HCT116 (cell line): ENCODE measurements at regions not wholly inside any gene's neighbourhood (a gene's known extent, or its start where the extent isn't known, plus 50 kb on each side); places are given as distances from the start of the nearest gene placed in this dataset.

Source experiments
- ATAC-seq: fragments of 200-7000 bp; cut with Tn5 transposase; 2 replicates; pipeline ENCODE4 v1.9.1; 2020; ENCODE audit warnings: mild to moderate bottlenecking, moderate library complexity
- BruUV-seq: library from RNA; stranded (reverse); fragments of 400-500 nt; replicated peaks from 2 replicates; lab custom pipeline; 2021; lab: Mats Ljungman, UMichigan
- CTCF ChIA-PET: fragments of 300-600 bp; sonication (Branson Sonifier 250); formaldehyde crosslinking; loops from one replicate; lab custom pipeline; 2021; ENCODE audit warnings: antibody characterized with exemption; lab: Charles Lee
- POLR2A ChIA-PET: fragments of 300-600, 350-600 bp; sonication (Branson Sonifier 250); formaldehyde crosslinking; loops from one replicate; lab custom pipeline; 2021; ENCODE audit warnings: antibody characterized with exemption; lab: Charles Lee
- RAD21 ChIA-PET, 2 experiments: fragments of 300-600 bp; sonication (Branson Sonifier 250); formaldehyde crosslinking; loops; one replicate each; lab custom pipeline; 2023; ENCODE audit warnings: low total read pairs in 2 of 2; ENCODE audit not compliant: uncharacterized antibody in 2 of 2, unreplicated experiment in 2 of 2, low non-redundant PET in 1 of 2; lab: Charles Lee
- DNase-seq: peaks from one replicate; pipeline ENCODE4 v3.0.0-alpha.2; 2010; ENCODE audit warnings: low read depth, low spot score
- H2AFZ ChIP-seq: fragments of 200-600 bp; shearing (Covaris generic), sonication (generic); 2 replicates; pipeline ENCODE4 v1.6.1; 2017; ENCODE audit warnings: low read depth, mixed run types, mixed read lengths, antibody characterized with exemption, low read length; ENCODE audit not compliant: poor library complexity, severe bottlenecking
- H3K27ac ChIP-seq: 2 replicates; pipeline ENCODE4 v1.5.1; 2012; ENCODE audit warnings: low read depth, low read length
- H3K27me3 ChIP-seq: fragments of 200-600 bp; sonication (generic); 2 replicates; pipeline ENCODE4 v1.6.1; 2016; ENCODE audit warnings: mixed run types, low read length, mixed read lengths; ENCODE audit not compliant: insufficient read depth
- H3K36me3 ChIP-seq, 2 experiments: fragments of 200-500 bp in 1 of 2; fragments of 200-600 bp in 1 of 2; sonication (Bioruptor generic) in 1 of 2; sonication (generic) in 1 of 2; 2 replicates each; pipeline versions ENCODE4 v1.5.1 to v1.6.1; 2014 to 2016; ENCODE audit warnings: low read length in 2 of 2, inconsistent platforms in 1 of 2, mixed read lengths in 1 of 2, mixed run types in 1 of 2; ENCODE audit not compliant: insufficient read depth in 2 of 2, control insufficient read depth in 1 of 2
- H3K4me1 ChIP-seq, 2 experiments: fragments of 200-600 bp in 1 of 2; sonication (generic) in 1 of 2; 2 replicates each; pipeline versions ENCODE4 v1.5.1 to v1.6.1; 2012 to 2017; ENCODE audit warnings: low read length in 2 of 2, inconsistent platforms in 1 of 2, mild to moderate bottlenecking in 1 of 2, mixed read lengths in 1 of 2, mixed run types in 1 of 2, moderate library complexity in 1 of 2; ENCODE audit not compliant: insufficient read depth in 2 of 2, control insufficient read depth in 1 of 2
- H3K4me2 ChIP-seq: fragments of 200-600 bp; sonication (generic); 2 replicates; pipeline ENCODE4 v1.6.1; 2017; ENCODE audit warnings: mixed run types, low read length, mixed read lengths
- H3K4me3 ChIP-seq, 2 experiments: fragments of 200-600 bp in 1 of 2; sonication (generic) in 1 of 2; replicated peaks in 1 of 2; 2 replicates each; pipeline ENCODE4 v1.5.1; 2011 to 2016; ENCODE audit warnings: low read length in 2 of 2, control low read depth in 1 of 2, low read depth in 1 of 2, mild to moderate bottlenecking in 1 of 2, mixed read lengths in 1 of 2, mixed run types in 1 of 2
- H3K79me2 ChIP-seq: fragments of 200-600 bp; sonication (generic); 2 replicates; pipeline ENCODE4 v1.6.1; 2017; ENCODE audit warnings: mild to moderate bottlenecking, mixed run types, low read length, moderate library complexity, mixed read lengths; ENCODE audit not compliant: insufficient read depth
- H3K9ac ChIP-seq: fragments of 200-600 bp; sonication (generic); 2 replicates; pipeline ENCODE4 v1.6.1; 2016; ENCODE audit warnings: low read length, mixed read lengths
- H3K9me2 ChIP-seq: fragments of 200-600 bp; sonication (generic), shearing (Covaris generic); 2 replicates; pipeline ENCODE4 v1.6.1; 2017; ENCODE audit warnings: mixed run types, mild to moderate bottlenecking, moderate library complexity; ENCODE audit not compliant: insufficient read depth
- H3K9me3 ChIP-seq, 2 experiments: fragments of 200-500 bp in 1 of 2; fragments of 200-600 bp in 1 of 2; sonication (Bioruptor generic) in 1 of 2; sonication (generic) in 1 of 2; 2 replicates each; pipeline ENCODE4 v1.6.1; 2014 to 2017; ENCODE audit warnings: low read length in 2 of 2, mixed read lengths in 2 of 2, inconsistent platforms in 1 of 2, low read depth in 1 of 2, mild to moderate bottlenecking in 1 of 2, mixed run types in 1 of 2, moderate library complexity in 1 of 2; ENCODE audit not compliant: control insufficient read depth in 1 of 2, insufficient read depth in 1 of 2
- H4K20me1 ChIP-seq: fragments of 200-600 bp; sonication (generic), shearing (Covaris generic); 2 replicates; pipeline ENCODE4 v1.6.1; 2017; ENCODE audit warnings: mixed run types, mild to moderate bottlenecking, moderate library complexity; ENCODE audit not compliant: insufficient read depth
- CBX3 ChIP-seq: IDR thresholded peaks from 2 replicates; pipeline ENCODE4 v1.6.1; 2012; ENCODE audit warnings: low read depth
- EGR1 ChIP-seq: IDR thresholded peaks from 2 replicates; pipeline ENCODE4 v1.6.1; 2012; ENCODE audit warnings: low read depth
- ELF1 ChIP-seq: IDR thresholded peaks from 2 replicates; pipeline ENCODE4 v1.6.1; 2012; ENCODE audit warnings: low read depth, borderline replicate concordance
- EZH2 ChIP-seq: fragments of 200-600 bp; sonication (generic); IDR thresholded peaks from 2 replicates; pipeline ENCODE4 v1.6.1; 2017; ENCODE audit warnings: antibody characterized with exemption, mixed run types
- FOSL1 ChIP-seq: IDR thresholded peaks from 2 replicates; pipeline ENCODE4 v1.6.1; 2012; ENCODE audit warnings: low read depth
- JUND ChIP-seq: IDR thresholded peaks from 2 replicates; pipeline ENCODE4 v1.6.1; 2012
- MAX ChIP-seq: IDR thresholded peaks from 2 replicates; pipeline ENCODE4 v1.6.1; 2012
- POLR2A ChIP-seq: IDR thresholded peaks from 2 replicates; pipeline ENCODE4 v1.7.0; 2011; ENCODE audit warnings: borderline replicate concordance; ENCODE audit not compliant: insufficient read depth, insufficient read length; ENCODE audit errors: extremely low read depth
- REST ChIP-seq: IDR thresholded peaks from 2 replicates; pipeline ENCODE4 v1.6.1; 2012; ENCODE audit warnings: low read depth
- SP1 ChIP-seq: IDR thresholded peaks from 2 replicates; pipeline ENCODE4 v1.6.1; 2012; ENCODE audit warnings: low read depth
- YY1 ChIP-seq: IDR thresholded peaks from 2 replicates; pipeline ENCODE4 v1.6.1; 2011; ENCODE audit warnings: low read length, low read depth, moderate library complexity, mild to moderate bottlenecking; ENCODE audit not compliant: insufficient replicate concordance; ENCODE audit errors: extremely low read depth
- ZBTB33 ChIP-seq: IDR thresholded peaks from 2 replicates; pipeline ENCODE4 v1.6.1; 2011; ENCODE audit warnings: mild to moderate bottlenecking, low read length, moderate library complexity; ENCODE audit not compliant: insufficient replicate concordance; ENCODE audit errors: extremely low read depth
- ZFX ChIP-seq: fragments of 450-650 bp; IDR thresholded peaks from 2 replicates; pipeline ENCODE4 v1.6.1; 2017
- ZNF274 ChIP-seq: fragments of 200-500 bp; sonication (Bioruptor generic); IDR thresholded peaks from 2 replicates; pipeline ENCODE4 v1.6.1; 2014; ENCODE audit warnings: mild to moderate bottlenecking, low read depth, low read length, inconsistent platforms
- intact Hi-C: fragments of 100-400 bp; cut with micrococcal nuclease; formaldehyde crosslinking; loops from 2 replicates; pipeline ENCODE4 v1.10.0; 2022

- H3K36me3 ChIP-seq = no peaks in the 10 kb centered on the region
- BruUV-seq = no TSS peak
- POLR2A ChIA-PET = no interaction called here
- H3K79me2 ChIP-seq = no peaks in the 10 kb centered on the region
- intact Hi-C loops = no loop called here
- no peak overlapping the region for H3K4me2 ChIP-seq
- peaks cover 0 to 9% of the 10 kb centered on the region in 2 experiments; a peak in 2 of 4 replicates for H3K9me3 ChIP-seq
- H3K27ac ChIP-seq = no peak overlapping the region
- RAD21 ChIA-PET = no interaction called here
- TF ChIP-seq EGR1 = no peak
- TF ChIP-seq YY1 = no peak
- no peak for TF ChIP-seq ZNF274
- TF ChIP-seq EZH2 = no peak
- TF ChIP-seq JUND = no peak
- TF ChIP-seq ELF1 = no peak
- ATAC-seq = no peak
- H4K20me1 ChIP-seq = no peaks in the 10 kb centered on the region
- no peak overlapping the region for H2AFZ ChIP-seq
- no peak for DNase-seq
- no peak overlapping the region for H3K4me3 ChIP-seq
- no peaks in the 10 kb centered on the region for H3K4me1 ChIP-seq
- CTCF ChIA-PET = no interaction called here
- no peaks in the 10 kb centered on the region for H3K9me2 ChIP-seq
- no peaks in the 10 kb centered on the region for H3K27me3 ChIP-seq
- H3K9ac ChIP-seq = no peak overlapping the region
These were observed 1720.2 kb downstream of the MRPL39 start for GRCh38 chr21:23886828-23887724.

- ChIA-PET POLR2A (no interaction called here), CTCF (no interaction called here), RAD21 (no interaction called here)
- Histone ChIP-seq H3K36me3 (no peaks in the 10 kb centered on the region), H2AFZ (no peak overlapping the region), H3K4me1 (no peaks in the 10 kb centered on the region), H3K4me3 (no peak overlapping the region), H3K27me3 (no peaks in the 10 kb centered on the region), H3K4me2 (no peak overlapping the region), H3K27ac (no peak overlapping the region), H3K9me3 (peaks cover 0 to 19% of the 10 kb centered on the region in 2 experiments; a peak in 3 of 4 replicates), H3K9me2 (no peaks in the 10 kb centered on the region), H3K79me2 (no peaks in the 10 kb centered on the region), H4K20me1 (no peaks in the 10 kb centered on the region), H3K9ac (no peak overlapping the region)
- no peak for DNase-seq
- intact Hi-C loops = no loop called here
- ATAC-seq = no peak
- no TSS peak for BruUV-seq
- no peak for TF ChIP-seq REST
- TF ChIP-seq JUND = no peak
- TF ChIP-seq ZFX = no peak
- no peak for TF ChIP-seq CBX3
- no peak for TF ChIP-seq FOSL1
- TF ChIP-seq ZBTB33 = no peak
- no peak for TF ChIP-seq POLR2A
- TF ChIP-seq ZNF274 = no peak
- TF ChIP-seq SP1 = no peak
- TF ChIP-seq MAX = no peak
- TF ChIP-seq ELF1 = no peak
These were observed 1725.5 kb downstream of the MRPL39 start for GRCh38 chr21:23881783-23882182.
